ENCODE measurements at regions not wholly inside any gene's neighbourhood (a gene's known extent, or its start where the extent isn't known, plus 50 kb on each side); places are given as distances from the start of the nearest gene placed in this dataset.

- TF ChIP-seq CTCF (IDR thresholded peaks at IDR 0.05 in 4 of 5, conservative IDR thresholded peaks at IDR 0.05 in 1 of 5) (no peak), POLR2A (IDR thresholded peaks at IDR 0.05) (no peak)
These were observed 311.7 kb upstream of the KIAA1217 start for GRCh38 chr10:23897267-23897666.

All from gastrocnemius medialis (tissue), 4 donors.